ENCODE measurements at regions not wholly inside any gene's neighbourhood (a gene's known extent, or its start where the extent isn't known, plus 50 kb on each side); places are given as distances from the start of the nearest gene placed in this dataset.

GRCh38 chr6:49327571-49327970 is 135.5 kb downstream of the MMUT start:
- TF ChIP-seq CBX3 (IDR thresholded peaks at IDR 0.05; ENCODE audit: low read depth) (no peak), POLR2A (IDR thresholded peaks at IDR 0.05; ENCODE audit: borderline replicate concordance, extremely low read depth, insufficient read depth, insufficient read length) (no peak), ELF1 (IDR thresholded peaks at IDR 0.05; ENCODE audit: borderline replicate concordance, low read depth) (no peak)
- Histone ChIP-seq H2AFZ (ENCODE audit: low read depth, low read length, poor library complexity, severe bottlenecking) (peak overlapping the region; percentile 19), H3K9me3 (ENCODE audit: control insufficient read depth in 1 of 2, insufficient read depth in 1 of 2, low read depth in 1 of 2, low read length in 2 of 2) (no peaks in the 10 kb centered on the region), H3K79me2 (ENCODE audit: insufficient read depth, low read length) (no peaks in the 10 kb centered on the region), H3K27me3 (ENCODE audit: insufficient read depth, low read length) (no peaks in the 10 kb centered on the region), H3K4me3 (replicated peaks in 1 of 2; ENCODE audit: low read depth in 1 of 2, low read length in 2 of 2) (no peak overlapping the region), H3K4me2 (ENCODE audit: low read length) (no peak overlapping the region), H3K9ac (ENCODE audit: low read length) (no peak overlapping the region), H4K20me1 (ENCODE audit: insufficient read depth) (no peaks in the 10 kb centered on the region), H3K9me2 (ENCODE audit: insufficient read depth) (no peaks in the 10 kb centered on the region), H3K36me3 (ENCODE audit: control insufficient read depth in 1 of 2, insufficient read depth in 2 of 2, low read length in 2 of 2) (no peaks in the 10 kb centered on the region), H3K27ac (ENCODE audit: low read depth, low read length) (no peak overlapping the region), H3K4me1 (ENCODE audit: control insufficient read depth in 1 of 2, insufficient read depth in 2 of 2, low read length in 2 of 2) (peaks cover 0 to 18% of the 10 kb centered on the region in 2 experiments; a peak in 2 of 4 replicates)
- no TSS peak for BruUV-seq (replicated peaks)
- ChIA-PET RAD21 (ENCODE audit: low non-redundant PET in 1 of 2, low total read pairs in 2 of 2, uncharacterized antibody in 2 of 2, unreplicated experiment in 2 of 2) (no interaction called here), POLR2A (no interaction called here), CTCF (no interaction called here)
- intact Hi-C loops (cut with micrococcal nuclease): no loop called here
- no peak for DNase-seq (ENCODE audit: low read depth, low spot score)
- ATAC-seq: no peak

- no peaks in the 10 kb centered on the region for H3K27me3 ChIP-seq (ENCODE audit: insufficient read depth, low read length)
- RAD21 ChIA-PET (ENCODE audit: low non-redundant PET in 1 of 2, low total read pairs in 2 of 2, uncharacterized antibody in 2 of 2, unreplicated experiment in 2 of 2): no interaction called here
- POLR2A ChIA-PET: no interaction called here
- DNase-seq (ENCODE audit: low read depth, low spot score) (no peak), ATAC-seq (no peak)
- intact Hi-C loops (cut with micrococcal nuclease): no loop called here
- H3K27ac ChIP-seq (ENCODE audit: low read depth, low read length): no peak overlapping the region
- H3K4me2 ChIP-seq (ENCODE audit: low read length): peak overlapping the region; percentile 36
- peaks cover 0 to 18% of the 10 kb centered on the region in 2 experiments; a peak in 2 of 4 replicates for H3K4me1 ChIP-seq (ENCODE audit: control insufficient read depth in 1 of 2, insufficient read depth in 2 of 2, low read length in 2 of 2)
- H3K79me2 ChIP-seq (ENCODE audit: insufficient read depth, low read length): no peaks in the 10 kb centered on the region
- no peaks in the 10 kb centered on the region for H3K9me2 ChIP-seq (ENCODE audit: insufficient read depth)
- TF ChIP-seq ATF3 (IDR thresholded peaks at IDR 0.05): no peak
- no peak for TF ChIP-seq FOSL1 (IDR thresholded peaks at IDR 0.05; ENCODE audit: low read depth)
- H3K4me3 ChIP-seq (replicated peaks in 1 of 2; ENCODE audit: low read depth in 1 of 2, low read length in 2 of 2): no peak overlapping the region
- no peak overlapping the region for H3K9ac ChIP-seq (ENCODE audit: low read length)
- CTCF ChIA-PET: no interaction called here
- no peaks in the 10 kb centered on the region for H3K36me3 ChIP-seq (ENCODE audit: control insufficient read depth in 1 of 2, insufficient read depth in 2 of 2, low read length in 2 of 2)
- no peaks in the 10 kb centered on the region for H4K20me1 ChIP-seq (ENCODE audit: insufficient read depth)
- no TSS peak for BruUV-seq (replicated peaks)
- peak overlapping the region; percentile 19 for H2AFZ ChIP-seq (ENCODE audit: low read depth, low read length, poor library complexity, severe bottlenecking)
- no peaks in the 10 kb centered on the region for H3K9me3 ChIP-seq (ENCODE audit: control insufficient read depth in 1 of 2, insufficient read depth in 1 of 2, low read depth in 1 of 2, low read length in 2 of 2)
These were observed 136.0 kb downstream of the MMUT start for GRCh38 chr6:49327005-49327404.
